ENCODE measurements at regions not wholly inside any gene's neighbourhood (a gene's known extent, or its start where the extent isn't known, plus 50 kb on each side); places are given as distances from the start of the nearest gene placed in this dataset.
"Not testable (repeated sequence)": the region's sequence is repeated elsewhere in the genome, so short reads cannot be mapped to it uniquely, and the experiment has no call there.

DNA sequence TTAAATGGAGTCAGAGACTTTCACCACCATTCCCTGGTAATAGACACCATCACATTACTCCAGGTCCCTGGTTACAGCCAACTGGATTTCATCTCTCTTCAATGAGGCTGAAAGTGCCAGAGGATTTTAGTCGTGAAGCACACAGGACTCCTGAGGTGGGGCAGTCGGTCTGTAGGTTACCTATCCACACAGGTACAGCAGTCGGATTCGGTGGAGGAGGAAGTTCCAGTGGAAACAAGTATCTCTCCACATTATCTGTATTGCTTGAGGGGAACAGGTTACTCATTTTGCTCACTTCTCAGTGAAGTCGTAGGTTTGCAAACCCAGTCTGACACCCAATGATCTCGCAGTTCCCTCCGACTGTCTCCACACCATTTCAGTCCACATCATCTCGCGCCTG is 82.3 kb upstream of the TMEM45B start:
- DNase-seq, result no peak

DNA sequence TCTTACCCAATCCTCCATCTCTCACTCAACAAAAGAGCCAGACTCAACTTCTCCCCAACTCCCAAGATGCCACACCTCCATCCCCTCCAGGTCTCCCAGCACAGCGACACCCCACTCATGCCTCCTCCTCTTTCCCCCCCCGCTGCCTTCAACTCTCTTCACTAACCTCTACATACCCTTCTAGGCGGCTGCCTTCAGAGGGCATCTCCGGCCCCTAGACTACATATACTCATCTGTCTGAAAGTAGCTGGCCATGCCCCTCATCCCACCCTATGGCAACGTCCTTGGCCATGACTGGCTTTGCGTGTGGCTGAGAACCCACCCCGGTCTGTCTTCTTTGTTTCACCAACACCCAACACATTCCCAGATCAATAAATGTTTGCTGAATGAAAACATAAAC is 81.7 kb upstream of the TMEM45B start:
- DNase-seq, result no peak

DNA sequence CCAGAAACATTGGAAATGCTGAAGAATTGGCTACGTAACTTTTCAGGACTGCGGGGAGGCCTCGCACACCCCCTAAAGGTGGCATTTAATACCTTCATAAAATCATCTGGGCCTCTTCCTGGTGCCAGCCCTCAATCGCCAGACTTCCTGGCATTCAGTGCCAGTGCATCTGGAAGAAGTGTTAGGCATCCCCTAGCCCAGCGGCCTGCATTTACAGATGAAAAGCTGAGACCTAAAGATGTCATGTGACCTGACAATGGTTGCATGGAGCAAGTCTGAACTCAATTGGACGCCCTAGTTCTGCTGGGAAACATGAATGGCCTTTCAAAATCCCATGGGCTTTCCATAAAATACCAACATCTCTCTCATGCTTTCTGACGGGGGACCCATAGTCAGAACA is 81.0 kb upstream of the TMEM45B start:
- DNase-seq, result no peak

DNA sequence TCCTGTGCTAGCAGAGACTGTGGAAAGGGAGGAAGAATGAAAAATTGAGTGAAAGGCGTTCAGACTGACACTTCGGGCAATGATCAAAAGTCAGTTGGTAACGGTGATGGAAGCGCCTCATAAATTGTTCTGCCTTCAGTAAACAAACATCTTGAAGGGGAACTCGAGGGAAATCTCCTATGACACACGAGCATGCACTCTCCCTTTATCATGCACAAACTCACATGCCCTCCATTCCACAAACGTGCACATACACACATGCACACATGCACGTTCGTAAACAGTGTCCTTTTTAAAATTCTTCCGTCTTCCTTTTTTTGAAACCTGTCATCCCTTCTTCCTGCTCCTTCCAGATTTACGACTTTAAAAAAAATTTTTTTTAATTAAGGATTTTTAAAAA is 77.8 kb upstream of the TMEM45B start:
- DNase-seq, result no peak

DNA sequence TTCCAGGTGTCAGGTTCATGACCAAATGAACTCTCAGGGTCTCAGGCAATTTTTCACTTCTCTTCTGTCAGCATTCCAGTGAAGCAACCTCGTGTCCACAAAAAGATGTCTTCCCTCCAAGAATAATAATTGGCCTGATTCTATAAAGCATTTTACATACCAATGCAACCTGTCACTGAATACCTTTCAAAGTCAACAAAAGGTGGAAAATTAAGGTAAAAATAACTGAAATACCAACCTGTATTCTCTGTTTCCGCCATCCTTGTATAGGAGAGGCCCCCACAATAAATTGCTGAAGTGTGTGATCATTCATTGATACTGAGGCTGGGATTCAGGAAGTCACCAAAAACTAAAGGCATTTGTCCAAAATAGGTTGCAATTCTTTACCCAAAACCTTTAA is 77.4 kb upstream of the TMEM45B start:
- no peak for DNase-seq

DNA sequence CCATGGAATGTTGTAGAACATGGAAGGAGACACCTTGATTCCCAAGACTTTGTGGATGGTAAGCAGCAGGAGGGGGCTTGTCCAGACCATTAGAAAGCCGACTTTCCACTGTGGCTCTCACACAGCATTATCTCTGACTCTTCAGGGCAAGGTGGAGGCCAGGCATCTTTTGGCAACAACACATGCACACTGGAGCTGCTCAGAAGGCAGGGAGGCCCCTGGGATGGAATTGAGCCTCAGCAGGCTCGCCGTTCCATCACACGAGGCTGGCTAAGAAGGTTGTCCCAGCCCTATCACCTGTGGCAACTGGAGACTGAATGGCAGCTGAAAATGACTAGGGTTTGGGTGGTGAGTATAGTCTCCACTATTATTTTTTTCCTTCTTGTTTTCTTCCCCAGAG is 76.3 kb upstream of the TMEM45B start:
- DNase-seq, result no peak

DNA sequence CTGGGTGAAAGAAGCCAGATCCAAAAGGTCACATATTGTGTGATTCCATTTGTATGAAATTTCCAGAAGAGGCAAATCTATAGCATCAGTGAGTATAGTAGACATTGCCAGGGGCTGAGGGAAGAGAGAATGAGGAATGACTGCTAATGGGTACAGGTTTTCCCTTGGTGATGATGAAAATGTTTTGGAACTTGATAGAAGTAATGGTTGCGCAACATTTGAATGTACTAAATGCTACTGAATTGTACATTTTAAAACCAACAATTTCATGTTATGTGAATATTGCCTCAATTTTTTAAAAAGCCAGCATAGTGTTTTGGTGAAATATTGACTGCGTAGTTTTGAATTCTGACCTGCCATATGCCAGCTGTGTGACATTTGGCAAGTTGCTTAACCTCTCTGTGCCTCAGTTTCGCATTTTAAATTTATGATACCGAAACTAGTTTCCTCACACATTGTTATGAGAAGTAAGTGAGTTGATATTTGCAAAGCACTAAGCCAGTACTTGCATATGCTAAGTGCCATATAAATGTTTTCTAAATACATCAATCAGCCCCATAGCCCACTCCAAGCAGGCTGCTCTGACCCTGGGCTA is 75.4 kb upstream of the TMEM45B start:
- DNase-seq, result no peak

DNA sequence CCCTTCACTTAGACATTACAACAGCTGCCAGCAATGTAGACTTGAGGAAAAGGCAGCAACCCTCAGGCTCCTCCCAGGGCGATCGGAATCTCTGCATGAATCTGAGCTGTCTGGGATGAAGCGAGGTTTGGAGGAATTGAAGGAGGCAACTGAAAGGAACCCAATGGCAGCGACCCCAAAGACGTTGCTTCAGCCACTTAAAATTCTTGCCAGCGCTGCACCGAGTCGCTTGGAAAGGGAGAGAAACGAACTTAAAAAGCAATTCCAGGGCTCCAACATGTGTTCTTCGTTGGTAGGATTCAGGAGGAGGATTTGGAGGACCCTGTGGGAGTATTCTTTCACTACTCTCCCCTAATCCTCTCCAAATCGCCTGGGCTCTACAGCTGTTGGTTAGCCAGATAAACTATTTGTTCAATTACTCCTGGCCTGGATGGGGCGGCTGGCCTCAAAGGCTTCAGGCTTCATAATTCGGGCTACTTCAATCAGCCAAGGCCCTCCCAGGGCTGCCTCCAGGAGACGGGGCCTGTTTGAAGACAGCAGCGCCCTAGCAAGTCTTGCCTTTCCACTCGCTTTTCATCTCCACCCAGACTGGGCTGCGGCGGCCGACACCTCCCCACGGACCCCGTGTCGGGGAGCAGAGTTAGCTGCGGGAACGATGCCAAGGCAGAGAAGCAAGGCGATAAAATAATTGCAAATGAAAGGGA is 72.4 kb upstream of the TMEM45B start:
- DNase-seq, result no peak

DNA sequence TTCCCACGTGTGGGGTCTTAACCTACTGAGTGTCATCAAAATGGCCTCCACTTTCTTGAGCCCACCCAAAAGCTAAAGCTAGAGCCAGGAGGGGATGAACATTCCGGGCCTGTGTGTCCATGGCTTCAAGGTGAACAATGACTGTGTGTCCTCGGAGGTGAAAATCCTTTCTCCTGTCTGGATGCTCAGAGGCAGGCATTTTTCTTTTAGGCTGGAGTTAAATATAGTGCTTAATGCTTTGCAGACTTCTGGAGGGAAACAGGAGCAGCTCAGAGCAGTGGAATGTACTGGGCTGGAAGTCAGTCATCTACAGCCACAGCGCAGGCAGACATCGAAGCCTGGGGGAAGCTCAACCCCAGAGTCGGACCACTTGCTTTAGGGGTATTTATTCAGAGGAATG is 68.6 kb upstream of the TMEM45B start:
- DNase-seq, result no peak

DNA sequence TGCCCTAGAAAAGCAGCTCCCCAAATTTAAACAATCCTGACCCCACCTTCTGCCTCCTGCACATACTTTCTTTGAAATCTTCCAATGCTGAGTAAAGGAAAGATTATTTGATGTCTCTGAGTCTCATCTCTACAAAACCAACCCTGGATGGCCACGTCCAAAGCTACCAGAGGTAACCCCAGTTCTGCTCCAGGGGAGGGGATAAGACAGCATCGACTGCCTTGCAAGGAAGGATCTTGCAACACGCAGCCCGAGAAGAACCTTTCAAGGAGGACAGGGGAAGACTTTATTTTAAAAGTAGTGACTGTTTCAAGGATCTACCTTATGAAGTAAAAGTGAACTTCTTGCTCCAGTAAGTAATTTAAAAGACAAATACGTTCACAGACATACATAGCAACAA is 66.5 kb upstream of the TMEM45B start:
- no peak for DNase-seq

DNA sequence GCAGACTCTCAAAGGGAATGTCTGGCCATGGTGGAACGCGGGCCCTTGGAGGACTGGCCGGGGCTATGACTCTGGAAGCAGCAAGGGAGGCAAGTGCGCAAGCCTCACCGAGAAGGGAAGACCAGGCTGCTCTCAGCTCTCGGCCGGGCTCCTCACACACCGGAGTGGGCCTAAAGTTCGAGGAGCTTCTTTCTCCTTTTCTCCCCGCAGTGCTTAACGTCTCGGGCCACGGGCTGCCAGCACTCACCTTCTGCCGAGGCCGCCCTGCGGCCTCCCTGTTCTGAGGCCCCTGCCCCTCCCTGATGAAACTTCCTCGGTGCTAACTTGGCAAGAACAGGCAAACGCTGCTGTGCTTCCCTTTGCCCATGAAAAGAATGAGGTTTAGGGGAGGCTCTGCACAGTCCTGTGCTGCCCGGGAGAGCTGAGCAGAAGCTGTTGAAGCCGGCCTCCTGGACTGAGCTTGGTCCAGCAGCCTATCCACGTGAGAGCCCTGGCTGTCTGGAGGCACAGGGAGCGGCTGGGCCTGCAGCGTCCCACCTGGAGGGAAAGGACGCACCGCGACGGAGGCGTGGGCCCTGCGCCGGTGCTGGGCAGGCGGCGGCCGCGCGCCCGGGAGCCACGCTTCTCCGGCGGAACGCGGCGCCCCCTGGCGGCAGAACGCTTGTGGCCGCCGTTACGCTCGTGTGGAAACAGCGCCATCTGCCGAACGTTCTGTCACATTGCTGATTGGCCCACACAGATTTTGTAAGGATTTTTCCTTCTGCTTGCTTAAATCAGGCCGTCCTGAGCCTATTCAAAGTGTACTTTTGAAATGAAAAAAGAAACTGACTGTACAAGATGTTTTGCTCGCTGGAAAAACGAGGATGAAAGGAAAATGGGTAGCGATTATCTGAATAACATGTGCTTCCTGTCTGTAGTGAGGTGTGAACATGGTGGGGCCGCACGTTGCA is 65.0 kb upstream of the TMEM45B start:
- peak; percentile 13 to 59 for DNase-seq

DNA sequence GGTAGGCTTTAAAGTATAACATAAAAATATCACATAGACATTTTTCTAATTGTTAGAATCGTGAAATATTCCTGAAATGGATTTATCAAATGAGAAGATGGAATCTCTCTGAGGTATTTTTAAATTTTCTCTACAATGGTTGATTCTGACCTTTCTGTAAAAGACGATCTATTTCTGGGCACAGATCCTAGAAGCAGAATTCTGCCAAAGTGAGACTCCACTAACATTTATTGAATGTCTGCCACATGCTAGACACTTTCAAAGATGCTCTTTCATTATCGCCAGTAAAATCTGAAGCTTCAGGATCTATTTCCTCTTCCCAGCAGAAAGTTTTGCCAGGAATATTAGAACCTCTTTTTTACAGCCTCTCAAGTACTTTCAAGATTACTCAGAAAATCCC is 64.1 kb upstream of the TMEM45B start:
- DNase-seq, result no peak

DNA sequence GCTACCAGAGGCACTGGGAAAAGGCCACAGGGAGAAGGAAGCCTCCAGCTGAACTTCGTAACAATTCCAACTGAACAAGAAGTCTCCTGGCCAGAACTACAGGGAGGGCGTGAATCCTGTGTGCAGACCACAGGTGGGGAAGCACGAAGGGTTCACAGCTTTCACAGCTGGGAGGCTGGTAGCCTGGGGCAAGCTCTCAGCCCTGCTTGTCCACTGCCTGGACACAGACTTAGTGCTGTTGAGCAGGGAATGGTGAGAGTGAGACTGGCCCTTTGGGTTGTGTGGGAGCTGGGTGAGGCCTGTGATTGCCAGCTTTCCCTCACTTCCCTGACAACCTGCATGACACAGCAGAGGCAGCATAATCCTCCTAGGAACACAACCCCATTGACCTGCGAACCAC is 52.1 kb upstream of the TMEM45B start:
- DNase-seq, result not testable (repeated sequence)

DNA sequence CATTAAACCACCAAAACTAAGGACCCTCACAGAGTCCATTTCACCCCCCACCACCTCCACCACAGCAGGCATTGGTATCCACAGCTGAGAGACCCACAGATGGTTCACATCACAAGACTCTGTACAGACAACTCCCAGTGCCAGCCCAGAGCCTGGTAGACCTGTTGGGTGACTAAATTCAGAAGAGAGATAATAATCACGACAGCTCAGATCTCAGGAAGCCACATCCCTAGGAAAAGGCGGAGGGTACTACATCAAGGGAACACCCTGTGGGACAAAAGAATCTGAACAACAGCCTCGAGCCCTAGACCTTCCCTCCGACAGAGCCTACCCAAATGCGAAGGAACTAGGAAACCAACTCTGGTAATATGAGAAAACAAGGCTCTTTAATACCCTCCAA is 51.4 kb upstream of the TMEM45B start:
- not testable (repeated sequence) for DNase-seq

Measured in SW 1271 (cell line).